GM12874 (cell line): ENCODE measurements at regions not wholly inside any gene's neighbourhood (a gene's known extent, or its start where the extent isn't known, plus 50 kb on each side); places are given as distances from the start of the nearest gene placed in this dataset.

Experiments used
- CTCF ChIP-seq: IDR thresholded peaks from 2 replicates; pipeline ENCODE4 v1.5.1; 2011; ENCODE audit warnings: low read depth, mild to moderate bottlenecking, control low read depth, low read length, moderate library complexity; ENCODE audit not compliant: insufficient read depth

DNA sequence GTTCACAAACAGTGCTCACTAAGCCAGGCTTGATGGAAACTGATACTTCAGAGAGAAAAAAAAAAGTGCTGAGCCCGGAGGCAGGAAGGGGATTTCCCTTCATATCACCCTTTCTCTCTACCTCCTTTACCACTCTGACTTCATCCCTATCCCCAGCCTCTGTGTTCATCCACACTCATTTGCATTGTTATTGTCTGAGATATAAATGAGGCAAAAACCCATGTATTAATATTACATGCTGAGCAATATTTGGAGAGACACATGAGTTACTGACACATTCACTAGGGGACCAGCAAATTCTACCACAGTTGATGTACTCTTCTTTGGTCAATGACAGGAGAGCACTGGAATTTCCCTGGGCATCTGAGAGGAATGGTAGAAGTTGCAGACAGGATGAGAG, 175.8 kb downstream of the TNFSF18 start:
- TF ChIP-seq CTCF, result no peak

DNA sequence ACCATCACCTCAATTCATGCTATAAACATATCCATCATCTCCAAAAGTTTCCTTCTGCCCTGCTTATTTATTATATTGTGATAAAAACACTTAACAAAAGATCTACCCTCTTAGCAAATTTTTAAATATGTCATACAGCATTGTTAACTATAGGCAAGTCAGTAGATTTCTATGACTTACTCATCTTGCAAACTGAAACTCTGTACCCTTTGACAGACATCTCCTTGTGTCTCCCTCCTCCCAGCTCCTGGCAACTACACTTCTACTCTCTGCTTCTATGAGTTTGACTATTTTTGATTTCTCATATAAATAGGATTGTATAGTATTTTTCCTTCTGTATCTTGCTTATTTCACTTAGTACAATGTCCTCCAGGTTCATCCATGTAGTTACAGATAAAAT, 174.8 kb downstream of the TNFSF18 start:
- no peak for TF ChIP-seq CTCF

- TF ChIP-seq CTCF, result no peak
Observed at GRCh38 chr1:172882385-172882784, 168.4 kb downstream of the TNFSF18 start.

DNA sequence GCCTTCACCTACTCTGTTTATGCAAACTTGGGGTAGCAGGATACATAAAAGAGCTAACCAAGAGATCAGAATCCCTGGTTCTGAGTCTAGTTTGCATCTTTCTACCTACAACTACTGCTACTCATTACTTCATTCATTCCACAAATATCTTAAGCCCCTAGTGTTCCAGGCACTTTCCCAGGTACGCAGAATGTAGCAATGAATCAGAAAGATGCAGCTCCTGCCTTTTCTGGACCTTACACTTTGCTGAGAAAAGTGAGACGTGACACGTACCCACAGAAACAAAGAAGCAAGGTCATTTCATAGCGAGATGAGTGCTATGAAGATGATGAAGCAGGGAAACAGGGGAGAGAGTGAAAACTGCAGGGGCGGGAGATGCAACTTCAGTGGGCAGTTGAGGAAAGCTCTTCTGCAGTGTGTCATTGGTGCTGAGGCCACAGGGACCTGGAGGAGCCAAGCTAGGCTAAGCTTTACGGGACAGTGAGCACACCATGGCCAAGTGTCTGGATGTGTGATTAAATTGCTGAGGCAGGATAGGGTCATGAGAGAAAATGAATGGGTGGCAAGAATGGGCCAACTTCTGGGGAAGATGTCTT, 167.9 kb downstream of the TNFSF18 start:
- no peak for TF ChIP-seq CTCF

DNA sequence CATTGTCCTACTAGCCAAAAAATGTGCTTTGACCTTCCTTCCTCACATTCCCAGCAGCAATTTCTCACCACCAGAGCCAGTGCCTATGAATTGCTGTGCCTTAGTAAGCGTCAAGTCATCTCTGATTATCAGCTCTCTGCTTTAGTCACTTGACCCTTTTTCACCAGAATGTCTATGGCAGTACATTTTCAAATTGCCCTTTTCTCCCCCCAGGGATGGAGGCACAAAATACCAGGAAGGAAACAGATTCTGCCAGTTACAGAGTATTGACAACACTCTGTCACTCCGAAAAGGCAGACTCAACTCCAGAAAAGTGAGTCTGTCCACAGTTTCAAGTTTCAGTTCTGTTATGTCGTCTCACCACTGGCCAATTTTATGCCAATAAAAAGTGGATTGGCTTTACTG, 167.4 kb downstream of the TNFSF18 start:
- TF ChIP-seq CTCF, result no peak

GRCh38 chr1:172883844-172884243, 166.9 kb downstream of the TNFSF18 start:
- TF ChIP-seq CTCF, result no peak

DNA sequence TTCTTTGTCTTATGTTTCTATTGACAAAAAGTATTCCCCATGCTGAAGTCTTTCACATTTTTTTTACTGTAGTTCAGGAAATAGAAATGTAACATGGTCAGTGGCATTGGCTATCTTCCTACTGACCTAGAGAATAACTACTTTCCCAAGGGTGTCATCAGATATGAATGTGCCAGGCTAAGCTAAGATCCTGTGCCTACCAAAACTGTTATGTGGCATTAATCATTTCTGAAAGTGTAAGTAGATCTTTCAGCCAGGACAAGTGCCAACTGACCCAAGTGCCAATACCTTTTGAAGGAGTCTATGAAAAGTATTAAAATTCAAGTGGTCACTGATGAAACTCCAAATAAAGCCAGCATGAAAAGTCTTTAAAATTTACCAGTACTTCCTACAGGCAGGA, 165.3 kb downstream of the TNFSF18 start:
- no peak for TF ChIP-seq CTCF
